ENCODE measurements at regions not wholly inside any gene's neighbourhood (a gene's known extent, or its start where the extent isn't known, plus 50 kb on each side); places are given as distances from the start of the nearest gene placed in this dataset.

DNA sequence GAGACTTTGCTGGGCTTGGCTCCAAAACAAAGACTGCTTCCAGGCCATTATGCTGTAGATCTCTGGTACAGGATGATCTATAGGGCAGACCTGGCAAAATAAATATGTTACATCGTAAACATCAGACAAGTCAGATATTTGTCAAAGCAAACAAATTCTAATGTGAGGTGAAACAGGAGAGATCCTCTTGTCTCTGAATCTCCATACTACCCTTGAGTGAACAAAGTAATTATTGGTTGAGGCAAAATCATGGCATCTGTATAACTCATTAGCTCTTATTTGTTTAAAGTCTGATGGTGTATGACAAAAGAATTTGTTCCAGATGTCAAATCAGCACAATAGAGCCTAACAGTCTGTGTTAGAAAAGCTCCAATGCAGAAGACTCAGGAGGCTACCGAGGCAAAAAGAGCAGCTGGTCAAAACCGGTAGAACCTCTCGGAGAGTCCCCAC is 1291.5 kb downstream of the TYW1 start:
- TF ChIP-seq EZH2 (IDR thresholded peaks at IDR 0.05; ENCODE audit: insufficient read depth, poor library complexity, severe bottlenecking), result no peak
- no peak for TF ChIP-seq EZH2phosphoT487 (IDR thresholded peaks at IDR 0.05; ENCODE audit: insufficient read depth, low read depth)

Data from GM23248 (cell line).